Thyroid gland (tissue), 4 donors: ENCODE measurements at regions not wholly inside any gene's neighbourhood (a gene's known extent, or its start where the extent isn't known, plus 50 kb on each side); places are given as distances from the start of the nearest gene placed in this dataset.
"Not testable (repeated sequence)": the region's sequence is repeated elsewhere in the genome, so short reads cannot be mapped to it uniquely, and the experiment has no call there.

Experiments
- POLR2A ChIP-seq, 2 donors: fragments of 450-650 bp; IDR thresholded peaks; one replicate each; pipeline ENCODE4 v1.6.1; 2017; ENCODE audit warnings: antibody characterized with exemption in 2 of 2, mild to moderate bottlenecking in 2 of 2, moderate library complexity in 1 of 2
- TF ChIP-seq, protein P1 (sequence below), 6 experiments: fragments of 200-600 bp in 3 of 6; fragments of 450-650 bp in 3 of 6; sonication (generic) in 3 of 6; IDR thresholded peaks; one replicate each; pipeline ENCODE4 v1.5.1; 2016 to 2019; ENCODE audit warnings: antibody characterized with exemption in 6 of 6, mild to moderate bottlenecking in 2 of 6, inconsistent platforms in 1 of 6, moderate library complexity in 1 of 6

DNA sequence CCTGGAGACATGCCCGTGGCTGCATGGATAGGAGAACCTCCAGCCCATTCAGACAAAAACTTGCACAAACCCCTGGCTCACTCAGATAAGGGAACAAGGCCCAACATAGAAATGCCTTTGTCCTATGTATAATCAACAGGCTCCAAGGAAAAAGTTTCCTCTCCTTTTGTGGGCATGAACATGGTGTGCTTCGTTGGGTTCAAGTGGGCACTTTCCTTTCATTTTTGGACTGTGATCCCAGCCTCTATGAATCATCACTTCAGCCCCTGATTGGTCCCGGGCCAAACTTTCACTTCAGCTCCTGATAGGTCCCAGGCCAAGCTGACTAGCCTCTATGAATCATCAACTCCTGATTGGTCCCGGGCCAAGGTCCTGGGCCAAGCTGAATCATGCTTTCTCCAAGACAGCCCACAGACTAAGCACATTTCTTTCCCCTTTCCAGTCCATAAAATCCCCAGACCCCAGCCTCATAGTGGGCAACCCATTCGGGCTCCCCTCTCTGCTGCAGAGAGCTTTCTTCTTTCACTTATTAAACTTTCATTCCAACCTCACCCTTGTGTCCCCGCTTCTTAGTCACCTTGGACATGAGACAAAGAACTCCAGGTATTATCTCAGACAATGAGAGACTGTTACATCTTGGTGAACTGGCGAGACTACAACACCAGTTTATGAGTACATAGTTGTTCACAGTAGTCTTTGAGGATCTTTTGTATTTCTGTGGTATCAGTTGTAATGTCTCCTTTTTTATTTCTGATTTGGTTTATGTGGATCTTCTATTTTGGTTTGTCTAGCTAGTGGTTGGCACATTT, 146.7 kb downstream of the SPIN4 start:
- TF ChIP-seq, protein P1, sequence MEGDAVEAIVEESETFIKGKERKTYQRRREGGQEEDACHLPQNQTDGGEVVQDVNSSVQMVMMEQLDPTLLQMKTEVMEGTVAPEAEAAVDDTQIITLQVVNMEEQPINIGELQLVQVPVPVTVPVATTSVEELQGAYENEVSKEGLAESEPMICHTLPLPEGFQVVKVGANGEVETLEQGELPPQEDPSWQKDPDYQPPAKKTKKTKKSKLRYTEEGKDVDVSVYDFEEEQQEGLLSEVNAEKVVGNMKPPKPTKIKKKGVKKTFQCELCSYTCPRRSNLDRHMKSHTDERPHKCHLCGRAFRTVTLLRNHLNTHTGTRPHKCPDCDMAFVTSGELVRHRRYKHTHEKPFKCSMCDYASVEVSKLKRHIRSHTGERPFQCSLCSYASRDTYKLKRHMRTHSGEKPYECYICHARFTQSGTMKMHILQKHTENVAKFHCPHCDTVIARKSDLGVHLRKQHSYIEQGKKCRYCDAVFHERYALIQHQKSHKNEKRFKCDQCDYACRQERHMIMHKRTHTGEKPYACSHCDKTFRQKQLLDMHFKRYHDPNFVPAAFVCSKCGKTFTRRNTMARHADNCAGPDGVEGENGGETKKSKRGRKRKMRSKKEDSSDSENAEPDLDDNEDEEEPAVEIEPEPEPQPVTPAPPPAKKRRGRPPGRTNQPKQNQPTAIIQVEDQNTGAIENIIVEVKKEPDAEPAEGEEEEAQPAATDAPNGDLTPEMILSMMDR (IDR thresholded peaks at IDR 0.05): not testable (repeated sequence)
- TF ChIP-seq POLR2A (IDR thresholded peaks at IDR 0.05): not testable (repeated sequence)
